ENCODE measurements at regions not wholly inside any gene's neighbourhood (a gene's known extent, or its start where the extent isn't known, plus 50 kb on each side); places are given as distances from the start of the nearest gene placed in this dataset.

DNA sequence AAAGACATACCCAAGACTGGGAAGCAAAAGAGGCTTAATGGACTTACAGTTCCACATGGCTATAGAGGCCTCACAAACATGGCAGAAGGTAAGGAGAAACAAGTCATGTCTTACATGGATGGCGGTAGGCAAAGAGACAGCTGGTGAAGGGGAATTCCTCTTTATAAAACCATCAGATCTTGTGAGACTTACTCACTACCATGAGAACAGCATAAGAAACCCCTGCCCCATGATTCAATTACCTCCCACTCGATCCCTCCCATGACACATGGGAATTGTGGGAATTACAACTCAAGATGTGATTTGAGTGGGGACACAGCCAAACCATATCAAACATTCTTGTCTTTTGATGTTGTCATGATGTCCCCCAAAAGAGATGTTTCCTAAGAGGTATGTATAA lies 103.3 kb downstream of the DUSP10 start:
- DNase-seq: no peak

GRCh38 chr1:221641811-221642210 lies 100.1 kb downstream of the DUSP10 start:
- no peak for DNase-seq

DNA sequence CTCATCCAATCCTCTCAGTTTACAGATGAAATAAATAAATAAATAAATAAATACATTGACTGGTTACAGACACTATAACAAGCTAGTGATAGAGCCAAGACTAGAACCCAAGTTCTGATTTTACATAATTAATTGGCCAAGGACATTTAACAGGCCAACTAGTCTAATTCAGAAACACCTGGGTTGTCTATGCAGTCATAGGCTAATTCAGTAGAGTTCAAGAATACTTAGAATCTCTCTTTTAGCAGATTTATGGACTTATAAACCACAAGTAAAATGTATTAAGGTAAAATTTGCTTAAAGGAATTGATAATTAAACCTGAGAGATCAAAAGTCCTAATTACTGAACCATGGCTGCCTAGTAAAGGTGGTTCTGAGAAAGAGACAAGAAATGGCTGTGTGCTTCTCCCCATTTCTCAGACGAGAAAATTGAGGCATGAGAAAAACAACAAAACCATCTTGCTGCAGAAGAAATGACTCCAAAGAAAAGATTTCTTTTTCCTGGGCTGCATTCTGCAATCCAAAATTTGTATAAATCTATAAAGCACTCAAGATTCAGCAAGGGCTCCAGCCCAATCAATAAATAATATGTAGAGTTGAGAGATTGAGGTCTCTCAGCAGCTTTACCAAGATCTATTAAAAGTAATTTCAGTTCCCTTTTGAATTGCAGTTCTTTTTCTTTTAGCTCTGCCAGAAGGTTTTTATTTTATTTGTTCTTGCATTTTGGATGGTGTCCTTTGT lies 98.3 kb downstream of the DUSP10 start:
- DNase-seq: no peak

DNA sequence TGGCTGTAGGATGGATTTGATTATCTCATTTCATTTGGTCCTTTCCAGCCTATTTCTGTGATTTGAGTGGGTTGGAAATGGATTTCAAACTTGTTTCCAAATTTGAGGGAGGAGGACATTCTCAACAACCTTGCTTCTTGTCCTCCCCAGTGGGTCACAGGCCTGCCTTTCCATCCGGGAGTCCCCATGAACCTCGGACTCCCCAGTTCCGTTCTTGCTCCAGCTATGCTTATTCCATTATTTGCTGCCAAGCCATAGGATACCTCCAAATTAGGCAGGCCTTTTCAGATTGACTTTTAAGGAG lies 97.8 kb downstream of the DUSP10 start:
- DNase-seq: no peak

GRCh38 chr1:221644663-221645258 lies 97.1 kb downstream of the DUSP10 start:
- DNase-seq: no peak

DNA sequence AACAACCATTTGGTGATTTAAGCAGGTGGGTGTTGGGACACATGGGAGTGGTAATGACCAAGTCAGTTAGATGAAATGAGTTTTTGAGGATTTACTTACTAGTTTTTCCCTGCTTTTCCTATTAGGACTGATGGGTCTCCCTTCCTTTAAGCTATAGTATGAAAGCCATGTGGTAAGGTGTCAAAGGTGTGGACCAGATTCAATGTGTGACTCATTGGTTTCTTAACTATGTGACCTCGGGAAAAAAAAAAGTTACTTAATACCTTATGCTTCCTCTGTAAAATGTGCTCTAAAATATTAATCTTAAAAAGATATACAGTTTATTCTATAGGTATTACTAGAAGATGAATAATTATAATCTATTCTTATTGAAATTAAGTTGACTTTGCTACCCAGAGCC lies 93.7 kb downstream of the DUSP10 start:
- DNase-seq: no peak
